HG03575 (cell line): ENCODE measurements at regions not wholly inside any gene's neighbourhood (a gene's known extent, or its start where the extent isn't known, plus 50 kb on each side); places are given as distances from the start of the nearest gene placed in this dataset.
"Not testable (repeated sequence)": the region's sequence is repeated elsewhere in the genome, so short reads cannot be mapped to it uniquely, and the experiment has no call there.

ENCODE experiments used
- ATAC-seq: cut with Tn5 transposase; IDR thresholded peaks from one replicate; pipeline ENCODE4 v1.9.1; 2021; ENCODE audit not compliant: unreplicated experiment, insufficient number of reproducible peaks, low FRiP score; ENCODE audit errors: extremely low read depth

DNA sequence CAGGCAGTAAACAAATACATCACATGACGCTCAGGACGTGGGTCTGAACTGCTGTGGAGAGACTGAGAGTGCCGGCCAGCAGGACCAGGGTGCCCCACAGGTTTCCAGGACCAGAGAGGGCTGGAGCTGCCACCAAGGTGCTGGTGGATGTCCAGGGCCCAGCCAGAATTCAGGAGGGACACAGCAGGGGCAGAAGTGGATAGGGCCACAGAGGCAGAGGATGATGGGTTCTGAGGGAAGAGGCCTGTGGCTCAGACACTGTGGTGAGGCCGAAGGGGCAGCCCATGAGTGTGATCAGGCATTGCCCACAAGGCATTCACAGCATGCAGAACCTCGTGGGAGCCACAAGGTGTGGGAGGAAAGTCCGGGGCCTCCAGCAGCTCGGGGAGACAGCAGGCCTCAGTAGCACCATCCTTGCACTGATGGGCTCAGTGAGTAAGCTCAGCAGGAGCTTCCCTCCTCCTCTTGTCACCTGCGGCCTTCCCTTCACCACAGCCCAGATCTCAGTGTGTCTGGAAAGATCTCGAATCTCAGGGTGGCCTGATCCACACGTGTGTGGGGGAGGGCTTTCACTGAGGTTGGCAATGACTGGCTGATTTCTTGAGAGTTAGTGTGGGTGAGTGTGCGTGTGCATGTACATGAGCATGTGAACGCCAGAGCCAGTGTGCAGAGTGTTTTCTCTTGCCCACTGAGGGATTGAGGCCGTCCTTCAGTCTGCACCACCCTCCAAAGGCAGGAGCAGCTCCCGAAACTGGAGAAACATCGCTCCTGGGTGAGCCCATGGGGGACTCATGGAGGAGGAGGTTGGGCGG lies 181.8 kb upstream of the RAB6C start:
- no peak for ATAC-seq

GRCh38 chr2:129798301-129798581 lies 181.2 kb upstream of the RAB6C start:
- no peak for ATAC-seq

DNA sequence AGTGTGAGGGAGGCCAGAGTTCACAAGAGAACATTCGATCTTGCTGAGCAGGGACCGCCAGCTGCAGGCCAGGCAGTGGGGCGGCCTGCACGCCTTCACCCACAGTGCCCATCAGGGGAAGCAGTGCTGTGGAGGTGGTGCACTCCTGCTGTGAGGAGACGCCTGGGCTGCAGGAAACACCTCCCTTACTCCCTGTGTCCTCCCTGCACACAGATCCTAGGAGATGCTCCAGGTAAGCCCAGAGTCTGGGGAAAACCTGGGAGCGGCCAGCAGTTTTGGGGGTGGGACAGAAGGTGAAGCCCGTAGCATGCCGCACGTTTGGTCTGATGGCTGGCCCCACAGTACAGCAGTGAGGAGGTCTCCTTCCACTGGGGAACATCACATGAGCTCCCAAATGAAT lies 180.8 kb upstream of the RAB6C start:
- no peak for ATAC-seq

DNA sequence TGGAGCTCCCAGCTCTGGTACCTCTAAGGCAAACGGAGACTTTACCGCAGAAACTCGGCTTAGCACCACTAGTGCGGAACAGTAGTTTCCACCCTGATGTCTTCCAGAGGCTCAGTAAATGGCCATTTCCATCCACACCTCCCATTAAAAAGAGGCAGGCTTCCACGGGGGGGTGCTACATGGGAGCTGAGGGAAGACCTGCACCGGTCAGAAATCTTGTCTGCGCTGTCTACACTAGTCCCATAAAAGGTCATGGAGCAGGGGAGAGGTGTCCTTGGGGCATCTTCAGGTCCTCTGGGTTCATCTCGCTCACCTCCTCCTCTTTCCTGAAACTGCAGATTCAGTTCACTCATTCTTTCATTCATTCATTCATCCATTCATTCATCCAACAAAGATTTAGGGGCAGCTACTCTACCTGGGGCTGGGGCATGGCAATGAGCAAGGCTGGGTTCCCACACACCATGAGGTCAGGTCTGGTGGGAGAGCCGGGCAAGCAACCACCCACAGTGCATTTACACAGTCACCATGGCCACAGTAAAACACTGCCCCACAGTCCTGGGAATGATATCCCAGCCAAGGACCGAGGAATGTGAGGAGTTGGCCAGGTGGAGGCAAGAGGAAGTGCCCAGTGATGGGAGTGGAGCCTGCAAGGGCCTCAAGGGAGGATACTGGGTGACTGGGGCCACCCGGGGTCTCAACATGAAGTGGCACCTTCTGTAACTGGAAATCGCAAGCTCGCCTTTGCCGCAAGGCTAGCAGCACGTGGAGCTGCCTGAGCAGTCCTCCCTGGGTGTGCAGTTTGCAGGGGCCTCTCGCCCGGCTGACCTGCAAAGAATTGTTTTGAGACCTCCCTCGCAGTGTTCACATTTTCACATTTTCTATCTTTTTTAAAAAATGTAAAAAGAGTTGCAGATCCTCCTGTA lies 180.2 kb upstream of the RAB6C start:
- ATAC-seq: no peak

- ATAC-seq: no peak
Measured at GRCh38 chr2:129800285-129800684, 179.2 kb upstream of the RAB6C start.

GRCh38 chr2:129800686-129801085 lies 178.8 kb upstream of the RAB6C start:
- no peak for ATAC-seq

- ATAC-seq: no peak
Measured at GRCh38 chr2:129801575-129801974, 177.9 kb upstream of the RAB6C start.

- no peak for ATAC-seq
Measured at GRCh38 chr2:129802290-129802689, 177.2 kb upstream of the RAB6C start.

DNA sequence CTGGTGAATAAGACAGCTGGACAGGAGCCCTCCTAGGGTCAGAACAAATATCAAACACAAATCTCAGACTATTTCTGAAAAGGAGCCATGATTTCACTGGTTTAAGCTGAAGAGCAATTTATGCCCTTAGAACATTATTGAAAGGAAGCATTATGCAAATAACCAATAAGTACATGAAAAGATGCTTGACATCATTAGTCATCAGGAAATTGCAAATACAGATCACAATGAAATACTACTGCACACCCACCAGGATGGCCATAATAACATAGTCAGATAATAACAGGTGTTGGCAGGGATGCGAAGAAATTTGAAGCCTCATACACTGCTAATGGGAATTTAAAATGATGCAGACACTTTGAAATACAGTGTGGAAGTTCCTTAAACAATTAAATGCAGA lies 176.4 kb upstream of the RAB6C start:
- ATAC-seq: no peak

- no peak for ATAC-seq
Measured at GRCh38 chr2:129803871-129804270, 175.6 kb upstream of the RAB6C start.

GRCh38 chr2:129805899-129806298 lies 173.6 kb upstream of the RAB6C start:
- ATAC-seq: no peak

DNA sequence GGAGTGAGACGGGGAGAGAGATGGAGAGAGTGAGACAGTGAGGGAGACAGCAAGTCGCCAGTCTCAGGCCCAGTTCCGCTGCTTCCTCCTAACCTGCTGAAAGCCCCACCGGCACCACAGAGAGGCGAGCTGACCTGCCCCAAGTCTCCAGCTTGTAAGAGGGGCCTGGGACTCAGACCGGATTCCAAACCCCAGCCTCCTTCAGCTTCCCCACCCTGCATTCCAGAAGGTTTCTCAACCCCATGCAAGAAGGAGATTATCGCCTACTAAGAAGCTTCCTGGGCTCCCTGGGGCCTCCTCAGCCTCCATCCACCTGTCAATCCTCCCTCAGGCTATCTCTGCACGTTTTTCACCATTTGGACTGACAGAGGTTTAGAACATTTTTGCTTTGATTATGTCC lies 173.1 kb upstream of the RAB6C start:
- ATAC-seq: no peak

GRCh38 chr2:129806990-129807389 lies 172.5 kb upstream of the RAB6C start:
- ATAC-seq: no peak

DNA sequence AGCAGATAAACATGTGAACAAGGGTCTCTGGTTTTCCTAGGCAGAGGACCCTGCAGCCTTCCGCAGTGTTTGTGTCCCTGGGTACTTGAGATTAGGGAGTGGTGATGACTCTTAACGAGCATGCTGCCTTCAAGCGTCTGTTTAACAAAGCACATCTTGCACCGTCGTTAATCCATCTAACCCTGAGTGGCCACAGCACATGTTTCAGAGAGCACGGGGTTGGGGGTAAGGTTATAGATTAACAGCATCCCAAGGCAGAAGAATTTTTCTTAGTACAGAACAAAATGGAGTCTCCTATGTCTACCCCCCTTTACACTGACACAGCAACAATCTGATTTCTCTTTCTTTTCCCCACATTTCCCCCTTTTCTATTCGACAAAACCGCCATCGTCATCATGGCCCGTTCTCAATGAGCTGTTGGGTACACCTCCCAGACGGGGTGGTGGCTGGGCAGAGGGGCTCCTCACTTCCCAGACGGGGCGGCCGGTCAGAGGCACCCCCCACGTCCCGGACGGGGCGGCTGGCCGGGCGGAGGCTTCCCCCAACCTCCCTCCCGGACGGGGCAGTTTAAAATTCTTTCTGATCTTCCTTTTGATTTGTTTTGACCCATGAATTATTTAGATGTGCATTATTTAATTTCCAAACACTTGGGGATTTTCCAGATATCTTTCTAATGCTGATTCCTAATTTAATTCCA lies 171.7 kb upstream of the RAB6C start:
- not testable (repeated sequence) for ATAC-seq

GRCh38 chr2:129810521-129810920 lies 168.9 kb upstream of the RAB6C start:
- no peak for ATAC-seq

DNA sequence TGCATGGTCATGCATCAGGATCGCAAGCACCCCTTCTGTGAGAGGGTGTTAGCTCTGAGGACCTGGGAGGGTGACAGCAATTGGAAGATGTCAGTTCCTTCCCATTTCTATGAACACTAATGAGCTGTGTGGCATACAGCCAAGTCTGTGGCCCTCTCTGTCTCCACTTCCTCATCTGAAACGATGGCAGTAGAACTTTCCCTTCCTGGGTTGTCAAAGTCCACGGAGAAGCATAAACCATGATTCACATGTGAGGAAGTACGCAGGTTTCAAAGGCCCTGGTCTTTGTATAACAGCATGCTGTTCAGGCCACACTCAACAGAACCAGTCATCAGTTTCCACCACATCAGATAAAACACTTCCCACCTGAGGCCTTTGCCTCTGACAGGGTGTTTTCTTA lies 167.4 kb upstream of the RAB6C start:
- no peak for ATAC-seq

DNA sequence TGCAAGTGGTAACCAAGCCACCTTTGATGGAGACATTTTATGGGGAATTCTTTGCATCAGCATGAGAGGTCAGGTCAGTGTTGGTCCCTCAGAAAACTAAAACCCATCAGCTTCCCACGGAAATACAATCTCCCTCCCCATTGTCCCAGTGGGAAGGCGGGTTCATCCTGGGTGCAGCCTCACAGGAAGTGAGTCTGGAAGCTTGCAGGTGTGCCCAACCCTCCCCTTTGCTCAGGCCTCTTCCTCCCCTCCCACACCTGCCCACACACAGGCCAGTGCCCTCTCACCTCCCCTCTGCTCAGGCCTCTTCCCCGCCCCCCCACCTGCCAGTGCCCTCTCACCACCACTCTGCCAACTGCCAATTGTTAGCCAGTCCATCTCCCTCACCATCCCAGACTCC lies 166.8 kb upstream of the RAB6C start:
- no peak for ATAC-seq

DNA sequence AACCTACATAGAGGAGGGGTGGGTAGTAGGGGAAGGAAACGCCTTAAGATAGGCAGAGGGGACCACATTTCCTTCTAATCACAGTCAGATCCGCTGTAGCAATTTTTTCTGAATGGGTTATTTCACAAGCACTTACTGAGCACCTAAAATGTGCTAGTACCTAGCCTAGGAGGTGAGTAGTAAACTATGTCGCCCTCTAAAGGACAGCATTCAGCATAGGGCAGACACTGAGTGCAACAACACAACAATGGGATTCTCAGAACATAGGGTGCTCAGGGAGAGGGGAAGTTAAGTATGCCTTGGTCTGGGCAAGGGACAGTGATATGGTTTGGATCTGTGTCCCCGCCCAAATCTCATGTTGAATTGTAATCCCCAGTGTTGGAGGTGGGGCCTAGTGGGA lies 166.1 kb upstream of the RAB6C start:
- no peak for ATAC-seq

DNA sequence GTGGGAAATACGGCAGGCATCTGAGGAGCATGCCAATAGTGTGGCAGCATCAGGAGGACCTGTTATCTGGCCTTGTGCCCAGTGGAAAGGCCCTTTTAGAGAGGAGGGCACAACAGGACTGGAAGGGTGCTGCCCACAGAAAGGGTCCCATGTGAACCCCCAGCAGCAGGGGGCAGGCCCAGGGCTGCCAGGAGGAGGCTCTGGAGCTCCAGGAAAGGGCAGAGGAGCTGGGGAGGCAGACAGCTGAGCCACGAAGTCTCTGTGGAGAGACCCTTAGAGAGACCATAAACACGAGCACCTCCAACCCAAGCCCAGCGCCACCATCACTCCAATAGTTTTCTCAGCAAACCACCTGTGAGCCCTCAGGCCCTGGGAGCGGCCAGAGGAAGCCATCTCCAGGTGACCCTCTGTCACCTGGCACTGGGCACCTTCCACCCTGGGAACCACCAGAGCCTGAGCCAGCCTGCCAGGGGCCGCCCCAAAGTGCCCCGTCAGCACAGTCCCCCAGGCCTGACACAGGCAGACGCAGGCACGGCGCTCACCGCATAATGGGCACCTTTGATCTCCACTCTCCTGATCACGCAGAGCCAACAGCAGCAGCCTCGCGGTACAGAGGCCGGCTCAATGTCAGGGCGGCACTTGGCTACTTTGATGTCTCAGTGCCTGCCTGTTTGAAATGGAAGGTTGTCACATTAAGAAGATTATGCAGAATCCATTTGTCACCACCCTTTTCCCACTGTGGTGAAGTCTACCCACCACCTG lies 162.5 kb upstream of the RAB6C start:
- ATAC-seq: no peak
